GM18507 (cell line): ENCODE measurements at regions not wholly inside any gene's neighbourhood (a gene's known extent, or its start where the extent isn't known, plus 50 kb on each side); places are given as distances from the start of the nearest gene placed in this dataset.

Experiments
- DNase-seq: peaks from one replicate; pipeline ENCODE4 v3.0.0; 2011; ENCODE audit warnings: low read depth; ENCODE audit not compliant: insufficient read length; ENCODE audit errors: extremely low spot score
- FAIRE-seq: peaks from 2 replicates; lab custom pipeline; 2011; peaks lifted over from hg19 to GRCh38; lab: Jason Lieb, UNC

GRCh38 chr3:35946121-35946853, 307.0 kb downstream of the ARPP21 start:
- DNase-seq: no peak
- no peak for FAIRE-seq

GRCh38 chr3:35946854-35947515, 307.7 kb downstream of the ARPP21 start:
- FAIRE-seq: no peak
- no peak for DNase-seq

GRCh38 chr3:35950021-35950420, 310.7 kb downstream of the ARPP21 start:
- FAIRE-seq: no peak

GRCh38 chr3:35954413-35954812, 315.1 kb downstream of the ARPP21 start:
- FAIRE-seq (no peak), DNase-seq (no peak)

More at GRCh38 chr3:35950021-35950420, 310.7 kb downstream of the ARPP21 start:
- DNase-seq: no peak

DNA sequence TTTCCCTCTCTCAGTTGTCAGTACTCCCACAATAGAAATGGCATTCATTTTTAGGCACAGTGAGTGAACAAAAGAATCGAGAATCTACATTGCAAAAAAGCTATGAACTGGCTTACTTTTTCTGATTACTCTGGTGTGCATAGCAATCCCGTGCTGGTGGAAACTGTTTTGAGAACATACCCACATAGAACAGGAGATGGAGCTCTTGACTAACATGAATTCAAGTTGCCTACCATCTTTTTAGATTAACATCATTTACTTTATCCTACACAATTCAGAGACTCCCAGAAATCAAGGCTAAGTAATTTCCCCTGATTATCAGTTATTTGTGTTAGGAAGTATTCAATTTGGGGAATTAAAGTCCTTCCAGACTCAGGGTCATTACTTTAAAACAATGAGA, 326.6 kb downstream of the ARPP21 start:
- no peak for FAIRE-seq
- no peak for DNase-seq

- FAIRE-seq (no peak), DNase-seq (no peak)
Observed at GRCh38 chr3:35966629-35967464, 327.5 kb downstream of the ARPP21 start.

- no peak for DNase-seq
- no peak for FAIRE-seq
Observed at GRCh38 chr3:35968043-35968622, 328.8 kb downstream of the ARPP21 start.

GRCh38 chr3:35969406-35969805, 330.1 kb downstream of the ARPP21 start:
- no peak for FAIRE-seq
- no peak for DNase-seq

DNA sequence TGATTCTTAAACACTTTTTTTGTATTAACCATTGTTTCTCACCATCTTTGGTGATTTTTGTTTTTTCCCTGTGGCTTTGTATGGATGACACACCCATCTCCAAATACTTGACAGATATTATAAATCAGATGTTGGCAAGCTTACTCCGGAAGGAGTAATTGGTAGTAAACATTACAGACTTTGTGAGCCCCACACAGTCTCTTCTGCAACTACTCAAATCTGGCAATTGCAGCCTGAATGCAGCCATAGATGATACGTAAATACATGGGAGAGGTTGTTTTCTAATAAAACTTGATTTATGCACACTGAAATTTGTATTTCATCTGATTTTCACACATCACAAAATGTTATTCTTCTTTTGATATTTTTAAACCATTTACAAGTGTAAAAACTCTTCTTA, 331.5 kb downstream of the ARPP21 start:
- no peak for FAIRE-seq
- DNase-seq: no peak

GRCh38 chr3:35971686-35972085, 332.4 kb downstream of the ARPP21 start:
- no peak for FAIRE-seq
- no peak for DNase-seq

DNA sequence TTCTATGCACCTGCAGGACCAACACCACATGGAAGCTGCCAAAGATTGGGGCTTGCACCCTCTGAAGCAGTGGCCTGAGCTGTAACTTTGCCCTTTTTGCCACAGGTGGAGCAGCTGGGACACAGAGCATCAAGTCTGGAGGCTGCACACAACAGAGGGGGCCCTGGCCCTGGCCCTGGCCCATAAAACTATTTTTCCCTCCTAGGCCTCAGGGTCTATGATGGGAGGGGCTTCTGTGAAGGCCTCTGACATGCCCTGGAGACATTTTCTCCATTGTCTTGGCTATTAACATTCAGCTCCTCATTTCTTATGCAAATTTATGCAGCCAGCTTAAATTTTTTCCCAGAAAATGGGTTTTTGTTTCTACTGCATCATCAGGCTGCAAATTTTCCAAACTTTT, 335.5 kb downstream of the ARPP21 start:
- no peak for FAIRE-seq
- DNase-seq: no peak

- FAIRE-seq: no peak
- DNase-seq: no peak
Observed at GRCh38 chr3:35986161-35986560, 346.8 kb downstream of the ARPP21 start.

DNA sequence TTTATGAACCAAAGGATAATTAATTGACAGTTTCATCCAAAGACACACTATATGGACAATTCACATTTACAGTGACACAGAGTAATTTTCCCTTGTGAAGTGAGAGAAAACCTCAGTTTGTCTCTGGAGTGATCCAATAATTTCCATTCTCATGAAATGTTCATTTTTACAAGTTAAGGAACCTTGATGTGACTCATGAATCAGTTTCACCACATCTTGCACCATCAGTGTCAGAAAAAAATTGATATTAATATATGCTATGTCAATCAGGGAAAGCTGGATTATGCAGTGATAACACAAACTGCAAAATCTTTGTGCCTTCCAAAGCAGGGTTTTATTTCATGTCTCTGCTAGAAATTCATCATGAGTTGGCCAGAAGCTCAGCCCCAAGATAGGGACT, 348.1 kb downstream of the ARPP21 start:
- DNase-seq: no peak
- FAIRE-seq: no peak

- FAIRE-seq: no peak
- no peak for DNase-seq
Observed at GRCh38 chr3:35992041-35992440, 352.7 kb downstream of the ARPP21 start.

GRCh38 chr3:36011791-36012190, 368.5 kb upstream of the STAC start:
- no peak for FAIRE-seq

DNA sequence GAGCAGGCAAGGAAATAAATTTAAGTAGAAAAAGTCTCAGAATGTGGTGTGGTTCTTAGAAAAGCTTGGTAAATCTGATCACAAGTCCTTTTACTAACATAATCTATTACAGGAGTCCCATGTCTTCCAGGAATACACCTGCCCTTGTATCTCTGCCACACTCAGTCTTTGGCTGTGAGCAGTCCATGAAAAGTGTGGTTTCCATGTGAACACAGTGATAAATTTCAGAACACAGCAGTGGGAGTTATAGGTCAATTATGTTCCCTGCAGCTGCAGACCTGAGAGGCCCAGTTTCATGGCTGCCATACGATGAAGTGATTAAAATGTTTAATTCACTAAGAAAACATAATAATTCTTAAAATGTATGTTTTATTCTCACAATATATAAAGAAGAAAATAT, 366.9 kb upstream of the STAC start:
- no peak for FAIRE-seq

More at GRCh38 chr3:36011791-36012190, 368.5 kb upstream of the STAC start:
- DNase-seq: no peak

GRCh38 chr3:36025232-36025631, 355.1 kb upstream of the STAC start:
- FAIRE-seq (no peak), DNase-seq (no peak)

More for the DNA sequence above, 366.9 kb upstream of the STAC start:
- DNase-seq: no peak

DNA sequence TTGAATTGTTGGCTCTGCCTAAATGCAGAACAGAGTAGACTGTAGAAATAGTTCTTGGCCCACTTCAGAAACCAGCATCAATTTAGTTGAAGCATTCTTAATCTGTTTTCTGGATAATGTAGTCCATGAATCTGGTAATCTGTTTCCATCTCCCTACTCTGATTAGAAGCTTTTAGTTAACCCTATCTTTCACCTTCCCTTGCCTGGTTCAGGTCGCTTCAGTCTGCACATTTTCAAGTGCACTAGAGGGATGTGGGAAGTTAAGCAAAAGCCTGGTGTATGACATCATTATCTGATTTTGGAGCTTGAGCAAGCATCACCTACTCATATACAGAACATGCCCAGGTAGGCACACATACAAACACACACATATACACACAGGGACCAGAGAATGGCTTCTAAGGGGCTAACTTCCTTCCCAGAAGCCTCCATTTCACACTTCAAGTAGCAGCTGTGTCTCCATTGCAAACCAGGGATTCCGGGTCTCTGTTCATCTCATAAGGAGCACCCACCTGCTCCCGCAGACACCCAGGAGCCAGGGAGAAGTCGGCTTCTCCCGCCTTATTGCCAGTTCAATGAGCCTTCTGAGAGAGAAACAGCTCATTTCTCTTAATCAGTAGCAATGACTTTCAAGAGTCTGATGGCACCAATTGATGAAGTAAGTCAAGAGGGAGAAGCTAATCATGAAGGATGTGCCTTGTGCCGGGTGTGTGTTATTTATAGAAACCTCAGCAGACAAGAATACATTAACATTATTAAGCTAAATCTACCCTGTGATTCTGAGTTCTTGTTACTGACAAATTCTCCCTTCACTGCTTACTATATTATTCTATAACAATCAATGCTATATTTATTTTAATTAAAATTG, 347.9 kb upstream of the STAC start:
- no peak for FAIRE-seq
- DNase-seq: no peak

DNA sequence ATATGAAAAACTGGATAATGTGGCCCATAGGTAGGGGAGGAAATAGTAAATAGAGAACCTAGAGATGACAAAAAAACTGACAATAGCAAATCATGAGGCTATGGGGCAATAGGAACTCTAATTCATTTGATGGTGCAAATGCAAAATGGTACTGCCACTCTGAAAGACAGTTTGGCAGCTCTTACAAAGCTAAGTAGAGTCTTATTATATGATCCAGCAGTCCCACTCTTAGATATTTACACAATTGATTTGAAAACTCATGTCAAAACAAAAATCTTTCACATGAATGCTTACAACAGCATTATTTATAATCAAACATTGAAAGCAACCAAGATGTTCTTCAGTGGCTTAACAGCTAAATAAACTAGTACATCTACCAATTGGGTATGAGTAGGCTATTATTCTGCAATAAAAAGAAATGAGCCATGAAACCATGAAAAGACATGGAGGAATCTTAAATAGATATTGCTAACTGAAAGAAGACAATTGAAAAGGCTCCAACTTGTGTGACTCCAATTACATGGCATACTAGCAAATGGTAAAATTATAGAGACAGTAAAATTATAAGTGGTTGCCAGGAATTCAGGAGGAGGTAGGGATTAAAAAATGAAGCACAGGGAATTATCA, 321.8 kb upstream of the STAC start:
- DNase-seq (no peak), FAIRE-seq (no peak)
